ENCODE measurements at regions not wholly inside any gene's neighbourhood (a gene's known extent, or its start where the extent isn't known, plus 50 kb on each side); places are given as distances from the start of the nearest gene placed in this dataset.

- DNase-seq (ENCODE audit: low read depth): no peak
Measured at GRCh38 chr6:138609801-138610430, 110.6 kb upstream of the NHSL1 start.

GRCh38 chr6:138610816-138611215, 111.5 kb upstream of the NHSL1 start:
- DNase-seq (ENCODE audit: low read depth): no peak

GRCh38 chr6:138614151-138614550, 114.9 kb upstream of the NHSL1 start:
- DNase-seq (ENCODE audit: low read depth): no peak

- no peak for DNase-seq (ENCODE audit: low read depth)
Measured at GRCh38 chr6:138618168-138618567, 118.9 kb upstream of the NHSL1 start.

GRCh38 chr6:138620630-138621029, 121.3 kb upstream of the NHSL1 start:
- no peak for DNase-seq (ENCODE audit: low read depth)

GRCh38 chr6:138622967-138623366, 123.7 kb upstream of the NHSL1 start:
- no peak for DNase-seq (ENCODE audit: low read depth)

GRCh38 chr6:138631566-138631965, 132.3 kb upstream of the NHSL1 start:
- DNase-seq (ENCODE audit: low read depth): no peak

- DNase-seq (ENCODE audit: low read depth): no peak
Measured at GRCh38 chr6:138637822-138638221, 135.7 kb upstream of the CCDC28A start.

GRCh38 chr6:138638604-138639003, 135.0 kb upstream of the CCDC28A start:
- DNase-seq (ENCODE audit: low read depth): no peak

GRCh38 chr6:138640028-138640427, 133.5 kb upstream of the CCDC28A start:
- no peak for DNase-seq (ENCODE audit: low read depth)

GRCh38 chr6:138643210-138643609, 130.4 kb upstream of the CCDC28A start:
- no peak for DNase-seq (ENCODE audit: low read depth)

GRCh38 chr6:138645976-138646640, 127.5 kb upstream of the CCDC28A start:
- DNase-seq (ENCODE audit: low read depth): no peak

GRCh38 chr6:138647006-138647405, 126.6 kb upstream of the CCDC28A start:
- DNase-seq (ENCODE audit: low read depth): no peak

GRCh38 chr6:138648127-138648526, 125.4 kb upstream of the CCDC28A start:
- DNase-seq (ENCODE audit: low read depth): no peak

- DNase-seq (ENCODE audit: low read depth): no peak
Measured at GRCh38 chr6:138651491-138651890, 122.1 kb upstream of the CCDC28A start.

GRCh38 chr6:138652824-138653223, 120.7 kb upstream of the CCDC28A start:
- no peak for DNase-seq (ENCODE audit: low read depth)

GRCh38 chr6:138653435-138653834, 120.1 kb upstream of the CCDC28A start:
- no peak for DNase-seq (ENCODE audit: low read depth)

- no peak for DNase-seq (ENCODE audit: low read depth)
Measured at GRCh38 chr6:138654715-138655634, 118.6 kb upstream of the CCDC28A start.

- DNase-seq (ENCODE audit: low read depth): no peak
Measured at GRCh38 chr6:138655828-138656227, 117.7 kb upstream of the CCDC28A start.

GRCh38 chr6:138656364-138657064, 117.1 kb upstream of the CCDC28A start:
- DNase-seq (ENCODE audit: low read depth): no peak

GRCh38 chr6:138657065-138657425, 116.5 kb upstream of the CCDC28A start:
- DNase-seq (ENCODE audit: low read depth): no peak

GRCh38 chr6:138659998-138660397, 113.6 kb upstream of the CCDC28A start:
- DNase-seq (ENCODE audit: low read depth): no peak
